NCI-H446 treated with DMSO at 0.1 percent for 48 hours (cell line): ENCODE measurements at regions not wholly inside any gene's neighbourhood (a gene's known extent, or its start where the extent isn't known, plus 50 kb on each side); places are given as distances from the start of the nearest gene placed in this dataset.

ENCODE experiments used
- DNase-seq: peaks from one replicate; lab custom pipeline; 2025; lab: John Stamatoyannopoulos, UW

- DNase-seq, result peak; percentile 36
These were observed 601.1 kb downstream of the TLR4 start for GRCh38 chr9:118305331-118305730.

- DNase-seq, result no peak
These were observed 602.6 kb downstream of the TLR4 start for GRCh38 chr9:118306801-118307200.

GRCh38 chr9:118313965-118314364 is 609.8 kb downstream of the TLR4 start:
- no peak for DNase-seq

- no peak for DNase-seq
These were observed 612.7 kb downstream of the TLR4 start for GRCh38 chr9:118316831-118317343.

GRCh38 chr9:118318770-118319431 is 614.7 kb downstream of the TLR4 start:
- DNase-seq, result no peak

GRCh38 chr9:118321788-118322187 is 617.6 kb downstream of the TLR4 start:
- no peak for DNase-seq

- no peak for DNase-seq
These were observed 620.5 kb downstream of the TLR4 start for GRCh38 chr9:118324706-118325105.

GRCh38 chr9:118325757-118326156 is 621.6 kb downstream of the TLR4 start:
- DNase-seq, result no peak

GRCh38 chr9:118326326-118326725 is 622.1 kb downstream of the TLR4 start:
- no peak for DNase-seq

- no peak for DNase-seq
These were observed 626.2 kb downstream of the TLR4 start for GRCh38 chr9:118330191-118330986.

GRCh38 chr9:118331622-118332045 is 627.4 kb downstream of the TLR4 start:
- DNase-seq, result peak; percentile 12

GRCh38 chr9:118336250-118336942 is 632.2 kb downstream of the TLR4 start:
- DNase-seq, result no peak

- no peak for DNase-seq
These were observed 632.7 kb downstream of the TLR4 start for GRCh38 chr9:118336943-118337330.

- DNase-seq, result no peak
These were observed 655.8 kb downstream of the TLR4 start for GRCh38 chr9:118360036-118360435.

GRCh38 chr9:118362123-118362522 is 657.9 kb downstream of the TLR4 start:
- DNase-seq, result no peak

- no peak for DNase-seq
These were observed 658.4 kb downstream of the TLR4 start for GRCh38 chr9:118362596-118362995.

- no peak for DNase-seq
These were observed 660.3 kb downstream of the TLR4 start for GRCh38 chr9:118364266-118365106.

- DNase-seq, result no peak
These were observed 662.0 kb downstream of the TLR4 start for GRCh38 chr9:118366228-118366627.

- DNase-seq, result no peak
These were observed 663.2 kb downstream of the TLR4 start for GRCh38 chr9:118367383-118367782.

GRCh38 chr9:118384531-118385100 is 680.4 kb downstream of the TLR4 start:
- no peak for DNase-seq

GRCh38 chr9:118395415-118395814 is 691.2 kb downstream of the TLR4 start:
- DNase-seq, result no peak
